ENCODE measurements at regions not wholly inside any gene's neighbourhood (a gene's known extent, or its start where the extent isn't known, plus 50 kb on each side); places are given as distances from the start of the nearest gene placed in this dataset.
"Not testable (repeated sequence)": the region's sequence is repeated elsewhere in the genome, so short reads cannot be mapped to it uniquely, and the experiment has no call there.

DNA sequence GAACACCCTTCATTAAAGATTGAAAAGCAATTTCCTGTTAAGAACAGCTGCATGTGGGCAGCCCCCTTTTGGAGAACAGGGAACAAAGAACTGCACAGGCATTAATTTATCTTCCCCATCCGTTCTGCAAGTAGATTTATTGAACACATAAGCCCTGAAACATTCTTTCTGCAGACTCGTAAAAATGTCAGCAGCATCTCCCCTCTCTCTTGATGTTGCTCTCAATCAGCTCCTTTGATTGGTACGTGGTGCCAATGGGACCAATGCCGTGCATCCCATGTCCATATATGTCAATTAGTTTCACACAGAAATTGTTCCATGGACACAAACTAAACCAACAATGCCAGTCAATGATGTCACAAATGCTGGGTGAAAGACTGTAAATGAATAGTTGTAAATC, 228.5 kb upstream of the RASGEF1B start:
- no peak for DNase-seq

- DNase-seq: peak; percentile 7
Measured at GRCh38 chr4:81698538-81699296, 227.0 kb upstream of the RASGEF1B start.

GRCh38 chr4:81694176-81694913, 222.6 kb upstream of the RASGEF1B start:
- no peak for DNase-seq

DNA sequence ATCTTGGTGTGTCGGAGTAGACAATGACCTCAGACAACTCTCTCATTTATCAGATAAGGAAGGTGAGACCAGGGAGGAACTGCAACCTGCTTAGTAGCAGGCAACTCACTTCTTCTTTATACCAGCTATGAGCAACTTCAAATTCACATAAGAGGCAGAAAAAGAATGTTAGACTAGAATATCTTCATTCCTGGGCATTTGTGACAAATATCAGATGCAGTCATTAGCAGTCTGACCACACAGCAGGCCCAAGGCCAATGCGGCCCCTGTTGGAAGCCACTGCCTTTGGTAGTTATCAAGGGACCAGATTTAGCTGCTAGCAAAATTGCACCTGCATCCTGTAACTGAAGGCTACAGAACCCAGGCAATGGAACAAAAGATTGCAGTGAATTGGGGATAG, 219.2 kb upstream of the RASGEF1B start:
- no peak for DNase-seq

- no peak for DNase-seq
Measured at GRCh38 chr4:81688085-81688484, 216.4 kb upstream of the RASGEF1B start.

- DNase-seq: no peak
Measured at GRCh38 chr4:81687471-81687870, 215.8 kb upstream of the RASGEF1B start.

DNA sequence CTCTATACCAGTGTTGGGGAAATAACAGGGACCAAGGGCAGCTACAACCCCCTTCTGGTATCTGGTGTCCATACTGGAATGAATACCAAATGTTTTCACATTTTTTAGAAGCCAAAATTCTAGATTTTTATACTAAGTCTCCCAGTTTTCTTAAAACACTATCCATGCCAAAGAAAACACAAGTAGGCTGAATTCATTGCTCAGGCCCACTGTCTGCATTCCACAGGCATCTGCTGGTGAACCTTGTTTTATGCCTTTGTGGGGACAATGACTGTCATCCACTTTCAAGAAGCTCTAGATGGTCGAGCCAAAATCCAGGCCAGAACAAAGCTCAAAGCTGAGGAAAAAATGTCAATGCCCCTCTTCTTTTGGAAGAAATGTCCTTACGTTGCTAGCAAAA, 213.4 kb upstream of the RASGEF1B start:
- no peak for DNase-seq

GRCh38 chr4:81684352-81684751, 212.6 kb upstream of the RASGEF1B start:
- DNase-seq: peak; percentile 49

DNA sequence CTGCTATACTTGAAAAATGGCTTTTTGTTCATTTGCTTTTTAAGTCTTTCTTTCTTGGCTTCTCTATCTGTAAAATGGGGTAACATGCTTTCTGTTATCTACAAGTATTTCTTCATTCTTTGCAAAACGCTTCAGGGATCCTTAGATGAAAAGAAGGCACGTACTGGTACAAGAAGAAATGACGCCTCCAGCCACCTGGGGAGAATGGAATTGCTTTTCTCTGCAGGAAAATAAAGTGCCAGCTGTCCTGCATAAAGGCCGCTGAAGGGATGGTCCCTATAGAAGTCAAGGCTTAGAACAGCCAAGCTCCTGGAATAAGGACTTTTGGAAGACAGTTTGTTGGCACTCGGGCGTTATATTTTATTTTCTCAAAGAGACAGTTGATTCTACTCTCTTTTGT, 210.8 kb upstream of the RASGEF1B start:
- DNase-seq: no peak

DNA sequence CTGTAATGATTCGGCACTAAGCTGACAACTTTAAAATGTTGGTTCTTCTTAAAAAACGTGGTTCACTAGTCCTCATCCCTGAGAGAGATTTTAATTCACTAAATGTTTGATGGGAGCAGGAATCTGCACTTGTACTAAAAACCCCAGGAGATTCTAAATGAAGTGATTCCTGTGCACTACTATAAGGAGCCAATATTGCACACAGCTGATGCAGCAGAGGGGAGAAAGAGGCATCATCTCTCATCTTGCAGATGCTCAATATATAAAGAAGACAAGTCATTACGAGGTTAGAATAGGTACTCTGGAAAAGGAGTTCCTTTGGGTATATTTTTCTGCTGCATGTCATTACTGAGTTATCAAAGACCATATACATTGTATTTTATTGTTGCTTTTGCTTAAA, 207.6 kb upstream of the RASGEF1B start:
- no peak for DNase-seq

DNA sequence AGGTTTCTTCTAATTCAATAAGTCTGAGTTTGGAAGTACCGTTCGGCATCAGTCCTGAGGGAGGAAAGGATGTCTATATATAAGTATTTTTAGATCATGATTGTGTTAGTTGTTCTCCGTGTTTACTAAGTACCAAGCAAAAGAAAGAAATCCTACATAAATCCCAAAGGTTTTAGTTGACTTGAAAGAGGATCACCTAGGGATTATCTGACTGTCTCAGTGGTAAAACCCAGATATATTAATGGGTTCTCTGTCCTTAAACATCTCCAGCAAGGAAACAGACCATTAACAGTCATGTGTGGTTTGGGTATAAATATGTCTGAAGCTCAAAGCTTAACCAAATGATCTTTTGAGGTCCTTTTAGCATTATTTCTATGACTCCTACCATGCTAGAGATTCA, 207.1 kb upstream of the RASGEF1B start:
- DNase-seq: no peak

DNA sequence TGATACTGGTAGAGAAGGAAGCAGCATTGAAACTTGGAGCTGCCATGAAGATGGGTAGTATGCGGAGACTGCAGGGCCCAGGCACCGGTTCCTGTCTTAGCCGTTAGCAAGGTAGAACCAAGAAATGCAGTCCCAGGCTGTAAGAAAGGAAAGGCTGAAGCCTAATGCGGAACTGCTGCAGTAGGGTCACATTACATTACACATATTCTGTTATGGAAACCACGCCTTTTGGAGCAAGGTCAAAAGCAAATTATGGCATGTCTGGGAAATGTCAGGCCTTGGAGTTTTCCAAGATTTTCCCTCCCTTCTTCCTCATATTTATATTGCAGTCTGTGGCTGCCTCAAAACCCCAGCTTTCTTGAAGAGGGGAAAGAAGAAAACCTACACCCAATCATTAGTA, 204.8 kb upstream of the RASGEF1B start:
- DNase-seq: no peak

- no peak for DNase-seq
Measured at GRCh38 chr4:81675791-81676393, 204.2 kb upstream of the RASGEF1B start.

GRCh38 chr4:81673961-81674360, 202.3 kb upstream of the RASGEF1B start:
- no peak for DNase-seq

DNA sequence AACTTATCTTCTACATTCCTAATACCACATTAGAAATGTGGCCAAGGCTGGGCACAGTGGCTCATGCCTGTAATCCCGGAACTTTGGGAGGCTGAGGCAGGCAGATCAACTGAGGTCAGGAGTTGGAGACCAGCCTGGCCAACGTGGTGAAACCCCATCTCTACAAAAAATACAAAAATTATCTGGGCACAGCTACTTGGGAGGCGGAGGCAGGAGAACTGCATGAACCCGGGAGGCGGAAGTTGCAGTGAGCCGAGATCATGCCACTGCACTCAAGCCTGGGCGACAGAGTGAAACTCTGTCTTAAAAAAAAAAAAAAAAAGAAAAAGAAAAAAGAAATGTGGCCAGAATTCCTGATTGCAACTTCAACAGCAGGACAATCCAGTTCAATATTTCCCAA, 196.6 kb upstream of the RASGEF1B start:
- DNase-seq: not testable (repeated sequence)

GRCh38 chr4:81667539-81667938, 195.8 kb upstream of the RASGEF1B start:
- DNase-seq: no peak

DNA sequence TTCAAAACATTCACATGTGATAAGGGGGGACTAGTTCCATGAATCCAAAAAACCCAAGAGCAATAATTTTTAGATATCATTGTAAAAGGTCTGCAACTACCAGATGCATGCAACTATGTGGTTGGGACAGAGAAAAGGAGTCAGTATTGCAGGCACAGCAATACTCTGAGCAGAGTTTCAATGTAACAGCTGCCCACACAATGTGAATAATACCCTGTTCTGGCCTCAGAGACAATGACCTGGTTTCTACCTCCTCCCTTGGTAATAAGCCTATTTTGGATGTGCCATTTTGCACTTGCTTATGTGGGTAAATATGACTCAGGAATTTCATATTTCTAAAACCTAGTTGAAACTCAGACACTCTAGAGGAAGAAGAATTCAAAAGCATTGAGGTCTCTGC, 194.8 kb upstream of the RASGEF1B start:
- DNase-seq: no peak

- DNase-seq: no peak
Measured at GRCh38 chr4:81665649-81666048, 193.9 kb upstream of the RASGEF1B start.

- DNase-seq: no peak
Measured at GRCh38 chr4:81665045-81665444, 193.3 kb upstream of the RASGEF1B start.

DNA sequence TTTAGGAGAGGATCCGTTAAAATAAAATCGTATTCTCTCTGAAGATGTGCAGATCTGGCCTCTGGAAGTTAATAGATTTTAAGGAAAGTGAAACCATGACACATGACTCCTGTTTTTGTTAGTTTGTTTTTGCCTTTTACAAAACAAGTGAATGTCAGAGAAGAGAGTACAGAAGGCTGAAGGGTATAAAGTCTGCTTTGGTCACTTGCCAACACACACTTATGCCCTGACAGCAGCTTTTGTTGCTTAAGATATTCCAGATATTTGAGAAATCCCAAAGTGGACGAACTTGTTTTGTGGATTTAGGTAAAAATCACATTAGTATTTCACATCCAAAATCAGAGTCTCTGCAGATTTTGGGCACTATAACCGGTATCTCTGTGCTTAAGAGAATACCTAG, 192.4 kb upstream of the RASGEF1B start:
- peak; percentile 4 for DNase-seq

- DNase-seq: no peak
Measured at GRCh38 chr4:81663368-81663767, 191.7 kb upstream of the RASGEF1B start.

DNA sequence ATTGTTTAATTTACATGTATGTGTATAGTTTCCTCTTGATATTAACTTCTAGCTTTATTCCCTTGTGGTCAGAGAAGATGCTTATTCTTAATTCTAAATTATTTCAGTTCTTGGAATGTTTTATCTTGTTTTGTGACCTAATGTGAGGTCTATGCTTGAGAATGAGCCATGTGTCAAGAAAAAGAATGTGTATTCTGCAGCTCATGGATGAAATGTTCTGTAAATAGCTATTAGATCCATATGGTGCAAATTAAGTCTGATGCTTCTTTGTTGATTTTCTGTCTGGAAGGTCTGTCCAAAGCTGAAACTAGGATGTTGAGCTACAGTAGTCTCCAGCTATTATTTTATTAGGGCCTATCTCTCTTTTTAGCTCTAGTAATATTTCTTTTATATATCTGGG, 187.3 kb upstream of the RASGEF1B start:
- no peak for DNase-seq

DNA sequence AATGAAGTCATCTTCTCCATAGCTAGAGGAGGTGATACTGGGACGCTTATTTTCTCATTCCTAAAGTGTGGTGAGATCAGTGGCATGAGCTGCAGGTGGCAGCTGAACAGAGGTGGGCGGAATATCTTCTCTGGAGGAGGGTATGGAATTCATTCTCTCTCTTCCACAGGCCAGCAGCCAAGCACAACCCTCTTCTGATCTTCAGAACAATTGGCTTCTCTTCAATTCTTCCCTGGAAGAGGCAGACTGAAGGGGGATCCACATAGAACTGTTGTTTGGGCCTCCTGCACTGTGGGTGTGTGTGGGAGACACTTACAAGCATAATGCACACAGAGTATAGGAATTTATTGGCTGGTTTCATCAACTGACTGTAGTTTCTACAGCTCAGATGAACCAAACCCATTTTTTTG, 180.4 kb upstream of the RASGEF1B start:
- peak; percentile 35 for DNase-seq

DNA sequence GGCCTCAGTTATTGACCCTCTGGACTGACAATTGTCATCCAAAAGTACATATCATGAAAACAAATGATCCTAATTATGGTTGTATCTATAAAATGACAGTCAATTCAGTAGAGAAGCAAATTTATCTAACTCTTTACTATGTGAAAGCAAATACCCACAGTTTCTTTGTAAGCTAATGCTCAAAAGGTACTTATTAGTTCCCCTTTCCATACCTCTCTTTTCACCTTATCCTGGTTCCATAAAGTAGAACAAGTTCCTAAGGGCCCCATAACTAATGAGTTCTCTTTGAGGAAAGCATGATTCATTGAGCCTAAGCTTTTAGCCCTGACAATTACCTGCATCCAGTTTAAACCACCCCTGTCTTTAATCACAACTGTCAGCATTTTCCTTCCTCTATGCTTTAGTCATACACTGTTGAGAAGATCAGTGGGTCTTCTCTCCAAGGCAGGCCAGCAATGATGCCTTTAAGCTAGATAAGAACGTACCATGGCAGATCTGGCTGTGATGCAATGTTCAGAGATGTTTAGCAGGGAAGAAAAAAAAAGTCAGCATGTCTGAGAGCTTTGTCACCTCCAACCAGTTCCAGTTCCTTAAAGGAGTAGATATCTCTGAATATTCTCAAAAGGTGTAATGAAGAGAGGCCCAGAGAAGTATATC, 179.7 kb upstream of the RASGEF1B start:
- DNase-seq: peak; percentile 21

Data from NCI-H345 (cell line).